Gastroesophageal sphincter (tissue), 3 donors: ENCODE measurements at regions not wholly inside any gene's neighbourhood (a gene's known extent, or its start where the extent isn't known, plus 50 kb on each side); places are given as distances from the start of the nearest gene placed in this dataset.

ENCODE experiments used
- CTCF ChIP-seq, 4 experiments: fragments of 200-600 bp in 2 of 4; fragments of 450-650 bp in 2 of 4; sonication (generic) in 1 of 4; IDR thresholded peaks; one replicate each; pipeline ENCODE4 v1.5.1; 2017 to 2019; ENCODE audit warnings: antibody characterized with exemption in 4 of 4, mild to moderate bottlenecking in 2 of 4, moderate library complexity in 2 of 4
- EP300 ChIP-seq: sonication (generic); formaldehyde crosslinking; IDR thresholded peaks from one replicate; pipeline ENCODE4 v1.6.1; 2017; ENCODE audit warnings: antibody characterized with exemption, mild to moderate bottlenecking
- POLR2A ChIP-seq, 2 donors: fragments of 450-650 bp; IDR thresholded peaks; one replicate each; pipeline ENCODE4 v1.6.1; 2017; ENCODE audit warnings: antibody characterized with exemption in 2 of 2, mild to moderate bottlenecking in 2 of 2, moderate library complexity in 1 of 2
- POLR2AphosphoS5 ChIP-seq: sonication (generic); formaldehyde crosslinking; IDR thresholded peaks from one replicate; pipeline ENCODE4 v1.6.1; 2017; ENCODE audit warnings: antibody characterized with exemption

GRCh38 chrX:73916489-73916888 is 64.0 kb upstream of the XIST start:
- TF ChIP-seq POLR2A (IDR thresholded peaks at IDR 0.05), result no peak
- no peak for TF ChIP-seq CTCF (IDR thresholded peaks at IDR 0.05)
- TF ChIP-seq EP300, result no peak
- no peak for TF ChIP-seq POLR2AphosphoS5
